Spleen (tissue), 11 donors: ENCODE measurements at regions not wholly inside any gene's neighbourhood (a gene's known extent, or its start where the extent isn't known, plus 50 kb on each side); places are given as distances from the start of the nearest gene placed in this dataset.

Experiments used
- DNase-seq: peaks from one replicate; pipeline ENCODE4 v3.0.0-alpha.2; 2020
- H3K27ac ChIP-seq, 8 donors: fragments of 200-600 bp; sonication (generic) in 7 of 8; 1 replicate in 4 of 8; 2 replicates in 4 of 8; pipeline versions ENCODE4 v1.5.0 to v1.8.0; 2016 to 2021; ENCODE audit warnings: inconsistent platforms in 4 of 8, mild to moderate bottlenecking in 4 of 8, moderate library complexity in 1 of 8
- H3K27me3 ChIP-seq, 7 donors: fragments of 200-600 bp; sonication (generic) in 6 of 7; replicated peaks in 1 of 7; 1 replicate in 4 of 7; 2 replicates in 3 of 7; pipeline versions ENCODE4 v1.5.0 to v1.8.0; 2016 to 2021; ENCODE audit warnings: inconsistent platforms in 3 of 7, mild to moderate bottlenecking in 1 of 7
- H3K36me3 ChIP-seq, 6 donors: fragments of 200-600 bp; sonication (generic) in 5 of 6; 1 replicate in 4 of 6; 2 replicates in 2 of 6; pipeline versions ENCODE4 v1.5.0 to v1.8.0; 2016 to 2021; ENCODE audit warnings: inconsistent platforms in 2 of 6
- H3K4me1 ChIP-seq, 6 donors: fragments of 200-600 bp; sonication (generic) in 5 of 6; 1 replicate in 3 of 6; 2 replicates in 3 of 6; pipeline versions ENCODE4 v1.5.0 to v1.8.0; 2016 to 2021; ENCODE audit warnings: inconsistent platforms in 3 of 6
- H3K4me3 ChIP-seq, 8 donors: fragments of 200-600 bp; sonication (generic) in 7 of 8; 1 replicate in 4 of 8; 2 replicates in 4 of 8; pipeline versions ENCODE4 v1.5.0 to v1.8.0; 2016 to 2021; ENCODE audit warnings: inconsistent platforms in 4 of 8, mild to moderate bottlenecking in 4 of 8, moderate library complexity in 2 of 8
- H3K9me3 ChIP-seq, 8 donors: fragments of 200-600 bp; sonication (generic) in 7 of 8; 1 replicate in 4 of 8; 2 replicates in 4 of 8; pipeline versions ENCODE4 v1.5.0 to v1.8.0; 2016 to 2021; ENCODE audit warnings: inconsistent platforms in 4 of 8
- POLR2A ChIP-seq, 3 donors: fragments of 450-650 bp; IDR thresholded peaks; one replicate each; pipeline ENCODE4 v1.5.1; 2017; ENCODE audit warnings: antibody characterized with exemption in 3 of 3, mild to moderate bottlenecking in 1 of 3
- POLR2AphosphoS5 ChIP-seq, 3 donors: sonication (generic); formaldehyde crosslinking; IDR thresholded peaks; one replicate each; pipeline ENCODE4 v1.5.1; 2017; ENCODE audit warnings: antibody characterized with exemption in 3 of 3
- WGBS, 5 donors: extraction: QIAGEN DNeasy Blood & Tissue Kit in 3 of 5; methylation state at CpG; one replicate each; pipeline versions ENCODE4 v1.1.5 to v1.1.7; 2013 to 2018; 5-methylcytosine and 5-hydroxymethylcytosine counted together
- intact Hi-C: fragments of 100-400 bp; cut with DNase I; formaldehyde crosslinking; loops from one replicate; pipeline ENCODE4 v1.15.0; 2023; ENCODE audit warnings: low total_unique reads
- TF ChIP-seq, protein P1 (sequence below), 11 experiments: fragments of 200-600 bp in 7 of 11; fragments of 450-650 bp in 4 of 11; sonication (generic) in 4 of 11; IDR thresholded peaks in 8 of 11; conservative IDR thresholded peaks in 3 of 11; 1 replicate in 7 of 11; 2 replicates in 4 of 11; pipeline versions ENCODE4 v1.4.0 to v1.8.0; 2016 to 2021; ENCODE audit warnings: antibody characterized with exemption in 11 of 11, inconsistent platforms in 4 of 11, mild to moderate bottlenecking in 1 of 11
- donor health status: healthy with polysubstance abuse.
- donor health status: DM: no; HTN: no; CAD: no; lungs with moderate emphysema.
- donor health status: DM: no; HTN: no; CAD: no.
- donor health status: Bipolar disorder and iron deficiency.
- donor health status: healthy.
- donor health status: DM: no; HTN: no; CAD: no.
- donor health status: DM: yes; HTN: yes; CAD: no.

GRCh38 chr13:33381180-33381579 lies 95.6 kb upstream of the STARD13 start:
- TF ChIP-seq POLR2AphosphoS5 (IDR thresholded peaks at IDR 0.05) (no peak), POLR2A (IDR thresholded peaks at IDR 0.05) (no peak)
- TF ChIP-seq, protein P1, sequence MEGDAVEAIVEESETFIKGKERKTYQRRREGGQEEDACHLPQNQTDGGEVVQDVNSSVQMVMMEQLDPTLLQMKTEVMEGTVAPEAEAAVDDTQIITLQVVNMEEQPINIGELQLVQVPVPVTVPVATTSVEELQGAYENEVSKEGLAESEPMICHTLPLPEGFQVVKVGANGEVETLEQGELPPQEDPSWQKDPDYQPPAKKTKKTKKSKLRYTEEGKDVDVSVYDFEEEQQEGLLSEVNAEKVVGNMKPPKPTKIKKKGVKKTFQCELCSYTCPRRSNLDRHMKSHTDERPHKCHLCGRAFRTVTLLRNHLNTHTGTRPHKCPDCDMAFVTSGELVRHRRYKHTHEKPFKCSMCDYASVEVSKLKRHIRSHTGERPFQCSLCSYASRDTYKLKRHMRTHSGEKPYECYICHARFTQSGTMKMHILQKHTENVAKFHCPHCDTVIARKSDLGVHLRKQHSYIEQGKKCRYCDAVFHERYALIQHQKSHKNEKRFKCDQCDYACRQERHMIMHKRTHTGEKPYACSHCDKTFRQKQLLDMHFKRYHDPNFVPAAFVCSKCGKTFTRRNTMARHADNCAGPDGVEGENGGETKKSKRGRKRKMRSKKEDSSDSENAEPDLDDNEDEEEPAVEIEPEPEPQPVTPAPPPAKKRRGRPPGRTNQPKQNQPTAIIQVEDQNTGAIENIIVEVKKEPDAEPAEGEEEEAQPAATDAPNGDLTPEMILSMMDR (IDR thresholded peaks at IDR 0.05 in 8 of 11, conservative IDR thresholded peaks at IDR 0.05 in 3 of 11) = no peak
- Histone ChIP-seq H3K4me1 (peaks cover 0 to 5% (median 0%) of the 10 kb centered on the region in 6 donors), H3K36me3 (no peaks in the 10 kb centered on the region), H3K27ac (no peak overlapping the region), H3K9me3 (no peaks in the 10 kb centered on the region), H3K4me3 (no peak overlapping the region), H3K27me3 (no peaks in the 10 kb centered on the region)
- no peak for DNase-seq
- intact Hi-C loops = no loop called here
- 90 to 94% (median 92%) methylated on average over 5 of the region's 5 CpGs for WGBS, 5 donors

GRCh38 chr13:33381906-33382305 lies 96.4 kb upstream of the STARD13 start:
- H3K27ac ChIP-seq = no peak overlapping the region
- TF ChIP-seq POLR2AphosphoS5 (IDR thresholded peaks at IDR 0.05) = no peak
- TF ChIP-seq, protein P1 (IDR thresholded peaks at IDR 0.05 in 8 of 11, conservative IDR thresholded peaks at IDR 0.05 in 3 of 11) = no peak
- no peak for TF ChIP-seq POLR2A (IDR thresholded peaks at IDR 0.05)
- no peak overlapping the region for H3K4me3 ChIP-seq
- H3K9me3 ChIP-seq = no peaks in the 10 kb centered on the region
- H3K27me3 ChIP-seq = no peaks in the 10 kb centered on the region
- 94 to 97% (median 95%) methylated on average over 8 of the region's 8 CpGs for WGBS, 5 donors
- H3K4me1 ChIP-seq = peaks cover 0 to 5% (median 0%) of the 10 kb centered on the region in 6 donors
- intact Hi-C loops = no loop called here
- no peaks in the 10 kb centered on the region for H3K36me3 ChIP-seq
- no peak for DNase-seq

- no peak overlapping the region for H3K4me3 ChIP-seq
- H3K9me3 ChIP-seq = no peaks in the 10 kb centered on the region
- no peak for DNase-seq
- H3K36me3 ChIP-seq = no peaks in the 10 kb centered on the region
- WGBS, 5 donors = 78 to 87% (median 82%) methylated on average over 12 of the region's 12 CpGs
- intact Hi-C loops = no loop called here
- peaks cover 0 to 5% (median 0%) of the 10 kb centered on the region in 6 donors for H3K4me1 ChIP-seq
- H3K27ac ChIP-seq = no peak overlapping the region
- no peaks in the 10 kb centered on the region for H3K27me3 ChIP-seq
- TF ChIP-seq POLR2AphosphoS5 (IDR thresholded peaks at IDR 0.05) (no peak), POLR2A (IDR thresholded peaks at IDR 0.05) (no peak)
- TF ChIP-seq, protein P1 (IDR thresholded peaks at IDR 0.05 in 8 of 11, conservative IDR thresholded peaks at IDR 0.05 in 3 of 11) = no peak
Measured at GRCh38 chr13:33383724-33384577, 98.4 kb upstream of the STARD13 start.

- H3K4me3 ChIP-seq = no peak overlapping the region
- WGBS, 5 donors = 81 to 87% (median 86%) methylated on average over 8 of the region's 8 CpGs
- intact Hi-C loops = no loop called here
Measured at GRCh38 chr13:33388286-33388998, 102.9 kb upstream of the STARD13 start.

More at GRCh38 chr13:33388286-33388998, 102.9 kb upstream of the STARD13 start:
- no peaks in the 10 kb centered on the region for H3K4me1 ChIP-seq
- H3K9me3 ChIP-seq = no peaks in the 10 kb centered on the region
- H3K36me3 ChIP-seq = no peaks in the 10 kb centered on the region
- H3K27me3 ChIP-seq = no peaks in the 10 kb centered on the region
- TF ChIP-seq POLR2AphosphoS5 (IDR thresholded peaks at IDR 0.05) (no peak), POLR2A (IDR thresholded peaks at IDR 0.05) (no peak)
- TF ChIP-seq, protein P1 (IDR thresholded peaks at IDR 0.05 in 8 of 11, conservative IDR thresholded peaks at IDR 0.05 in 3 of 11) = no peak
- H3K27ac ChIP-seq = no peak overlapping the region
- no peak for DNase-seq
